Right forelimb (tissue), 1 donor: ENCODE measurements at regions not wholly inside any gene's neighbourhood (a gene's known extent, or its start where the extent isn't known, plus 50 kb on each side); places are given as distances from the start of the nearest gene placed in this dataset.
"Not testable (repeated sequence)": the region's sequence is repeated elsewhere in the genome, so short reads cannot be mapped to it uniquely, and the experiment has no call there.

ENCODE experiments used
- DNase-seq: peaks from one replicate; pipeline ENCODE4 v3.0.0-alpha.2; 2018

GRCh38 chr2:56021579-56021978, 98.0 kb upstream of the EFEMP1 start:
- no peak for DNase-seq

- DNase-seq, result no peak
Measured at GRCh38 chr2:56025469-56026193, 102.0 kb upstream of the EFEMP1 start.

DNA sequence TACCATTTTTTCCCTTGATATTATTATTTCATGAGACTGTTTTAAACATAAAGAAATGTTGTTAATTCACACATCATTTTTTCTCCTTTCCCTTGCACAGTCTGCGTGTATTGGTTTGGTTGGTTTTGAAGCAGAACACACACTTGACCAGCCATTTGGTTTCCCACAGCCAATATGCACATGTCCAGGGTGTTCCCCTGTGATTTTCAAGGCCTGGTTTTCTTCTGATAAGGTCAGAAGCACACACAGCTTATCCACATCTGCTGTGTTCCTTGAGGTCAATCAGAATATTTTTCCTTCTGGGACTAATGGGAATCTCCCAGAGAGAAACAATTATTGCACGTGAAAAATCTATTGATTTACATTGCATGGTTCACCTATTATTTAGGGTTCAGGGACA, 103.2 kb upstream of the EFEMP1 start:
- no peak for DNase-seq

DNA sequence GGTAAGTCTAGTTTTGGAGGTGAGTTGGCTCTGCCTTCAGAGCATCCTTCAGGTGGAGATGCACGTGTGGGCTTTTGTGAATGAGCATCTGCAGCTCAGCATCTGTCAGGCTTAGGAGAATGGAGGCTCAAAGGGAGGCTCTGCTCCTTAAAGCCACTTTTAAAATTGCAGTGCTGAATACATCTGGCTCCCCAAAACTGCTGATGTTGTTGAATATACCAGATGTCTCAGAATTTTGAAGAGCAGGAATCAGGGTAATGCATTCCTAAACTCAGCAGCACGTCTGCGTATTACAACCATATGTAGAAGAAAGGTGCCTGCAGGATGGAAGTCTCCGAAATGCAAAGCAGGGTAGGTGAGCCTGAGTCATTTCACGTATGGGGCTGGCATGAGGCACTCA, 106.5 kb upstream of the EFEMP1 start:
- no peak for DNase-seq

DNA sequence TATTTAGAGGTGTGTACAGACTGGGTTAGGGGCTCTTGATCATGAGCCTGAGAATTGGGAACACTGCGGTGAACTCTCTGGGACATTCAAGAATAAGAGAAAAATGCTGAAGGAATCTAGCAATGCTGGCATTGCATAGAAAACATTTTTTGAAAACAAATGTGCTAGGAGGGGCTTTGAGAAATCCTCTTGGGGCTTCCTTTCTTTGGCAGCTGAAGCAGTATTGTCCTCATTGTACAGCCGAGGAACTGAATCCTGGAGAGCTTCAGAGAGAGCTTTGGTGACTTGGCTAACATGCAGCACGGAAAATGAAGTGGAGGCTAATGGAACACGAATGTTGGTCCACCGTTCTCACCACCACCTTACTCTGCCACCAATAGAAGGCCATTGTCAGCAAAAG, 107.3 kb upstream of the EFEMP1 start:
- no peak for DNase-seq

DNA sequence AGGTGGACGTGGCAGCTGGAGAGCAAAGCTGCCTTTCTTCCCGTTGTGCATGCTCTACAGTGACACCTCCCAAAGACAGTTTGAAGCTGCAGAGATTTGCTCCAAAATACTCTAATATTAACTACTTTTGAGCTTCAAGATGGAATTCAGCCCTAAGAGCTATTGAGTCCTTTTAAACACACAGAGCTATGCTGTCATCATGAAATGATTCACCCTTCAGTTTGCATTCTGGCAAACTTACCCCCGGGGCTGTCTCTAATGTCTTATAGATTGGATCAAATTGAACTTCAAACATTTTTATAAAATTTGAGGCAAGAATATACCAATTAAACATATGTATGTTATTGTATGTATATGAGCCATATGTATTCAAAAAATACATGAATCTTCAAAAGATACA, 110.7 kb upstream of the EFEMP1 start:
- no peak for DNase-seq

- no peak for DNase-seq
Measured at GRCh38 chr2:56040189-56040588, 116.6 kb upstream of the EFEMP1 start.

- DNase-seq, result no peak
Measured at GRCh38 chr2:56040834-56041233, 117.3 kb upstream of the EFEMP1 start.

DNA sequence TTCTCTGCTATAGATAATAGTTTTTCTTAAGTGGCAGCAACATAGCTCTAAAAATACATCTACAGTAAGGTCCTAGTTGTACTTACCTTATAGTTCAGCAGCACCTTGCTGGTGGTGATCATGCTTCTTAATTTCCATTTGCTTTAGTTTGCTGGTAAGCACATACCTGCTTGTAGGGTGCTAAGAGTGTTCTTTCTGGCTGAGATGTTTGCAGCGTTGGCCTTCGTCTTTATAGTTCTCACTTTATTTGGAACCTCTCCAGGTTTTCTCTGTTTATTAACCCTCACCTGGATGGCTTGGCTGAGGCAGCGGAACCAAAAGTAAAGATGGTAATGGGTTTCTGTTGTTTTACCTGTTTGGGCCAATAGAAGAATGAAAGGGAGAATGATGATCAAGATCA, 123.6 kb upstream of the EFEMP1 start:
- DNase-seq, result no peak

DNA sequence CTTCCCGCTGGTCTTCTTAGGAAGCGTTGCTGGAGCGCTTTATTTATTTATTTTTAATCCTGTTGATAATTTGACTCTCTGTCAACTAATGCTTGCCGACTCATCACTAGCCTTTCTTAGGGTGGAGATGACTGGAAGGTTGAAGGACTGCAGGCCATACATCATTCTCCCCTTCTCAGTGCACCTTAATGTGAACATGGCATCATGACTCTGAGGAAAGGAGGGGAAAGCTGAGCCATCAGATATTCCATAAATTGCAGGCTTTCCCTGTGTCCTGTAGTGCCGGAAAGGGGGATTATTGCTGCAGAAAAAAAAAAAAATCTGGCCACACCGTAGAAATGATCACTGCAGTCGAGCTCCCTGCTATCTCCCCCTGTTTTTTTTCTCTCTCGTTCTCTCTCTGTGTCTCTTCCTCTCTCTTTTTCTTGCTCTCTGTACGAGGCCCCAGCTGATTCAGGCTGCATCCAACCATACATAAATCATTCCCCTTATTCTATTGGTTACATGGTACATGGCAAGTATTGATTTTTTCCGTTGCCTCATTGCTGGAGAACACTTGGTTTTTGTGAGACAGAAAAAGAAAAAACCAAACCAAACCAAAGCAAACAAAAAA, 125.8 kb upstream of the EFEMP1 start:
- no peak for DNase-seq

DNA sequence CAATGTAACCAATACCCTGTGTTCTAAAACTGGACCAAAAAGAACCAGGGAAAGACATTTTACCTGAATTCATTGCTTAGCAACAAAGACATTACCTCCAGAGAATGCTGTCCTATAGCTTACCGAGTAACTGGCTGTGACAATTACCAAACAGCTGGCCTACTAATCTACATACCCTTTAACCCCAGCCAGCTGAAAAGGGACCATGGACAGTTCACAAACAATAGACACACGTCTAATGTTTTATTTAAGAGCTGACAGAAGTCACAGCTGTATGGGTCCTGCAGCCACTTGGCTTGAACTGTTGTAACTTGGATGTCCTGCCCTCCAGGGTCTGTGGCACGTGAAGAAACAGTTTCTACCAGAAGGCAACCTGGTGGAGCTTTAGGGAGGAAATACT, 130.1 kb upstream of the EFEMP1 start:
- no peak for DNase-seq

DNA sequence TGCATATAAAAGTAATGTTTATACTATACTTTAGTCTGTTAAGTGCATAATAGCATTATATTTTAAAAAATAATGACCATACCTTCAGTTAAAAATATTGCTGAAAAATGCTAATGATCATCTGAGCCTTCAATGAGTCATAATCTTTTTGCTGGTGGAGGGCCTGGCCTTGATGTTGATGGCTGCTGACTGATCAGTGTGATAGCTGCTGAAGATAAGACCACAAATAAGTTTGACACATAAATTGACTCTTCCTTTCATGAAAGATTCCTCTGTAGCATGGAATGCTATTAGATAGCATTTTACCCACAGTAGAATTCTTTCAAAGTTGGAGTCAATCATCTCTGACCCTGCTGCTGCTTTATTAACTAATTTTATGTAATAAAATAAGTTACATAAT, 128.4 kb upstream of the CCDC85A start:
- DNase-seq, result no peak

DNA sequence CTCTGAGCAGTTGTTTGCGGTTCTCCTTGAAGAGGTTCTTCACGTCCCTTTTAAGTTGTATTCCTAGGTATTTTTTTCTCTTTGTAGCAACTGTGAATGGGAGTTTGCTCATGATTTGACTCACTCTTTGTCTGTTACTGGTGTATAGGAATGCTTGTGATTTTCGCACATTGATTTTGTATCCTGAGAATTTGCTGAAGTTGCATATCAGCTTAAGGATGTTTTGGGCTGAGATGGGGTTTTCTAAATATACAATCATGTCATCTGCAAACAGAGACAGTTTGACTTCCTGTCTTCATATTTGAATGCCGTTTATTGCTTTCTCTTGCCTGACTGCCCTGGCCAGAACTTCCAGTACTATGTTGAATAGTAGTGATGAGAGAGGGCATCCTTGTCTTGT, 122.5 kb upstream of the CCDC85A start:
- DNase-seq, result not testable (repeated sequence)

GRCh38 chr2:56068746-56069145, 115.0 kb upstream of the CCDC85A start:
- no peak for DNase-seq

GRCh38 chr2:56077359-56077915, 106.4 kb upstream of the CCDC85A start:
- no peak for DNase-seq

- no peak for DNase-seq
Measured at GRCh38 chr2:56082665-56083064, 101.1 kb upstream of the CCDC85A start.

- DNase-seq, result no peak
Measured at GRCh38 chr2:56084111-56084901, 99.5 kb upstream of the CCDC85A start.

- no peak for DNase-seq
Measured at GRCh38 chr2:56086336-56086735, 97.5 kb upstream of the CCDC85A start.

DNA sequence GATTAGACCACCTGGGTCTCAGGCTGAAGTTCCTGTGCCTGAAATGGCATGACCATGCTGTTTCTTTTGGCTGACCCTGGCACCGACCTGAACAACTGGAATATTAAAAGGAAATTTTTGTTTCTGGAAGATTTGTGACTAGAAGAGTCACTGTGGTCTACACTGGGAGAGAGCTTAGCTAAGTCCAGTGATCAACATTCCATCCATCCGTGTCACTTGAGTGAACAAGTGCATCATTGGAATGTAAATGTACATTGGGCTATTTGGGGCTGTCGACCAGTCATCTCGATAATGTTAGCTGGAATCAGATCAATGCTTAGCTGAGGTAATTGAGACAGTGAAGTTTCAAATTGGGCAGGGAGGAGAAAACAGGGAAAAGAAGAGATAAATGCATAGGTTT, 95.4 kb upstream of the CCDC85A start:
- no peak for DNase-seq

DNA sequence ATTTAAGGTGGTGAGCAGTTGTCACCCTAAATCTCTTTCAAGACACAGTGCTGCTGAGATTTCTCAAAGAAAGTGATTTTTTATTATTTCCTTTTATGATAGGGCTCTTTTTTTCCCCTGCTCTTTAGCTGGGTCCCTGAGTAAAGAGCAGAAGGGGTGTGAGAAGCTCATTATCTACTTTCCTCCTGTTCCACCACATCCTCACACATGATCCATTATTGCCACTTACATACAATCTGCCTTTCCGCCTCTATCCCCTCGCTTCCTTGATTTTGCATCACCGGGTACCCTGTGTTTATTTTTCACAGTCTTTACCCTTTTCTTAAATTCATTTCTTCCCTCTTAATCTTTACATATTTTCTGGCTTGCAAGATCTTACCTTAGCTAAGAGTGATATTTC, 93.9 kb upstream of the CCDC85A start:
- DNase-seq, result no peak

- DNase-seq, result no peak
Measured at GRCh38 chr2:56099963-56100362, 83.8 kb upstream of the CCDC85A start.

- no peak for DNase-seq
Measured at GRCh38 chr2:56100791-56101312, 82.9 kb upstream of the CCDC85A start.

DNA sequence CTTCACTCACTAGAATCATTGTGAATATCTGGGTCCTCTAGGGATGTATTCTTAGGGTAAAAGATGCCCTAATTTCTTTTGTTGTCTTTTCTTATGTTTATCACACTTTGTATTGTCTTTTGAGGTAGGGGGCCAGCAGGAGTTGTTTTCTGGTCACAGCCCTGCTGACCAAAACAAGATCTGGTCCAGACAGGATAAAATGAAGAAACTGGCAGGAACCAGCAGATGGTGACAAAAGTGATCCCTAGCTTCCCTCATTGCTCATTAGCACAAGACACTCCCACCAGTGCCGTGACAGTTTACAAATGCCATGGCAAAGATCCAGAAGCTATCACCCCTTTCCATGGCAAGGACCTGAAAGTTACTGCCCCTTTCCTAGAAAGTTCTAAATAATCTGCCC, 81.7 kb upstream of the CCDC85A start:
- no peak for DNase-seq

GRCh38 chr2:56102866-56103265, 80.9 kb upstream of the CCDC85A start:
- DNase-seq, result no peak
